Progenitor cell of endocrine pancreas (in vitro differentiated cells): ENCODE measurements at regions not wholly inside any gene's neighbourhood (a gene's known extent, or its start where the extent isn't known, plus 50 kb on each side); places are given as distances from the start of the nearest gene placed in this dataset.

Experiments used
- DNase-seq: peaks from one replicate; pipeline ENCODE4 v3.0.0; 2021; ENCODE audit warnings: low spot score; ENCODE audit not compliant: unreplicated experiment
- H3K27ac Mint-ChIP-seq: 2 replicates; pipeline ENCODE4 v1.8.0; 2021; ENCODE audit warnings: mild to moderate bottlenecking, moderate library complexity, mixed read lengths
- H3K27me3 Mint-ChIP-seq: 2 replicates; pipeline ENCODE4 v1.8.0; 2021; ENCODE audit warnings: mixed read lengths
- H3K36me3 Mint-ChIP-seq: 2 replicates; pipeline ENCODE4 v1.8.0; 2022; ENCODE audit warnings: mixed read lengths; ENCODE audit not compliant: insufficient read depth
- H3K4me1 Mint-ChIP-seq: 2 replicates; pipeline ENCODE4 v1.8.0; 2021; ENCODE audit warnings: low read depth, mixed read lengths
- H3K4me3 Mint-ChIP-seq: 2 replicates; pipeline ENCODE4 v1.8.0; 2021; ENCODE audit warnings: low read depth, mild to moderate bottlenecking, moderate library complexity, mixed read lengths
- H3K9me3 Mint-ChIP-seq: 2 replicates; pipeline ENCODE4 v1.8.0; 2021; ENCODE audit warnings: low read depth, mixed read lengths
- CTCF ChIP-seq: fragments of 200-600 bp; sonication (generic); IDR thresholded peaks from one replicate; pipeline ENCODE4 v1.5.0; 2021; ENCODE audit warnings: antibody characterized with exemption, mild to moderate bottlenecking; ENCODE audit not compliant: unreplicated experiment

- TF ChIP-seq CTCF: no peak
- DNase-seq: no peak
- Mint-ChIP-seq H3K27me3 (no peaks in the 10 kb centered on the region), H3K4me1 (peaks cover 5% of the 10 kb centered on the region), H3K27ac (no peak overlapping the region), H3K36me3 (peaks cover 3% of the 10 kb centered on the region), H3K4me3 (no peak overlapping the region), H3K9me3 (peaks cover 26% of the 10 kb centered on the region)
Observed at GRCh38 chr12:19700969-19701368, 261.7 kb downstream of the AEBP2 start.

- Mint-ChIP-seq H3K27me3 (no peaks in the 10 kb centered on the region), H3K9me3 (peaks cover 49% of the 10 kb centered on the region), H3K36me3 (peaks cover 3% of the 10 kb centered on the region), H3K27ac (no peak overlapping the region), H3K4me3 (no peak overlapping the region), H3K4me1 (no peaks in the 10 kb centered on the region)
- no peak for DNase-seq
- TF ChIP-seq CTCF: no peak
Observed at GRCh38 chr12:19704966-19705365, 265.7 kb downstream of the AEBP2 start.

GRCh38 chr12:19706936-19707335, 267.6 kb downstream of the AEBP2 start:
- Mint-ChIP-seq H3K36me3 (peaks cover 3% of the 10 kb centered on the region), H3K4me3 (no peak overlapping the region), H3K27ac (no peak overlapping the region), H3K4me1 (peaks cover 9% of the 10 kb centered on the region), H3K9me3 (peaks cover 47% of the 10 kb centered on the region), H3K27me3 (no peaks in the 10 kb centered on the region)
- no peak for DNase-seq
- TF ChIP-seq CTCF: no peak

GRCh38 chr12:19707948-19708409, 268.7 kb downstream of the AEBP2 start:
- Mint-ChIP-seq H3K4me1 (peaks cover 9% of the 10 kb centered on the region), H3K27ac (no peak overlapping the region), H3K9me3 (peaks cover 47% of the 10 kb centered on the region), H3K27me3 (no peaks in the 10 kb centered on the region), H3K4me3 (no peak overlapping the region), H3K36me3 (peaks cover 3% of the 10 kb centered on the region)
- TF ChIP-seq CTCF: peak; percentile 32
- DNase-seq: no peak

GRCh38 chr12:19709889-19710288, 270.6 kb downstream of the AEBP2 start:
- no peak for DNase-seq
- peaks cover 47% of the 10 kb centered on the region for H3K9me3 Mint-ChIP-seq
- H3K4me3 Mint-ChIP-seq: no peak overlapping the region
- H3K4me1 Mint-ChIP-seq: peaks cover 9% of the 10 kb centered on the region
- no peaks in the 10 kb centered on the region for H3K36me3 Mint-ChIP-seq
- peak overlapping the region; percentile 10 for H3K27ac Mint-ChIP-seq
- no peak for TF ChIP-seq CTCF
- no peaks in the 10 kb centered on the region for H3K27me3 Mint-ChIP-seq
